Ovary (tissue), 7 donors: ENCODE measurements at regions not wholly inside any gene's neighbourhood (a gene's known extent, or its start where the extent isn't known, plus 50 kb on each side); places are given as distances from the start of the nearest gene placed in this dataset.

ENCODE experiments used
- DNase-seq, 5 donors: peaks; one replicate each; pipeline ENCODE4 v3.0.0-alpha.2; 2019 to 2020
- H3K27ac ChIP-seq, 2 donors: fragments of 200-600 bp; one replicate each; pipeline versions ENCODE4 v1.5.1 to v1.8.0; 2019 to 2022
- H3K27me3 ChIP-seq: fragments of 200-600 bp; one replicate; pipeline ENCODE4 v1.8.0; 2022
- H3K36me3 ChIP-seq: fragments of 200-600 bp; sonication (generic); one replicate; pipeline ENCODE4 v1.5.1; 2019
- H3K4me1 ChIP-seq: one replicate; pipeline ENCODE4 v1.8.1; 2013; ENCODE audit warnings: mild to moderate bottlenecking, moderate library complexity; ENCODE audit not compliant: insufficient read depth
- H3K4me3 ChIP-seq: fragments of 200-600 bp; sonication (generic); one replicate; pipeline ENCODE4 v1.5.1; 2017
- H3K9me3 ChIP-seq, 2 donors: fragments of 200-600 bp in 1 of 2; sonication (generic) in 1 of 2; one replicate each; pipeline versions ENCODE4 v1.5.1 to v1.8.1; 2013 to 2019; ENCODE audit warnings: mild to moderate bottlenecking in 1 of 2, moderate library complexity in 1 of 2
- CTCF ChIP-seq, 3 donors: fragments of 450-650 bp in 2 of 3; fragments of 200-600 bp in 1 of 3; IDR thresholded peaks; one replicate each; pipeline versions ENCODE4 v1.5.1 to v1.8.0; 2016 to 2022; ENCODE audit warnings: antibody characterized with exemption in 3 of 3, mild to moderate bottlenecking in 1 of 3
- EP300 ChIP-seq: sonication (generic); formaldehyde crosslinking; IDR thresholded peaks from one replicate; pipeline ENCODE4 v1.6.1; 2017; ENCODE audit warnings: antibody characterized with exemption
- POLR2A ChIP-seq: fragments of 450-650 bp; IDR thresholded peaks from one replicate; pipeline ENCODE4 v1.6.1; 2017; ENCODE audit warnings: antibody characterized with exemption, mild to moderate bottlenecking, moderate library complexity
- WGBS, 3 donors: extraction: QIAGEN DNeasy Blood & Tissue Kit in 1 of 3; methylation state at CpG; one replicate each; pipeline versions ENCODE4 v1.1.5 to v1.1.7; 2013 to 2017; 5-methylcytosine and 5-hydroxymethylcytosine counted together
- intact Hi-C, 4 donors: fragments of 100-400 bp; cut with DNase I; formaldehyde crosslinking; loops; one replicate each; pipeline versions ENCODE4 v1.11.0 to v1.15.1; 2022 to 2023
- donor health status: DM: no; HTN: no; CAD: no; lungs with moderate emphysema.
- donor health status: DM: no; HTN: no; CAD: no.
- donor health status: Bipolar disorder and iron deficiency.
- donor health status: DM: no; HTN: no; CAD: no.
- donor health status: DM: yes; HTN: yes; CAD: no.

- no peak for DNase-seq
- no peaks in the 10 kb centered on the region for H3K4me1 ChIP-seq
- intact Hi-C loops: no loop called here
- no peaks in the 10 kb centered on the region for H3K27me3 ChIP-seq
- no peak overlapping the region for H3K27ac ChIP-seq
- no peaks in the 10 kb centered on the region for H3K9me3 ChIP-seq
- H3K4me3 ChIP-seq: no peak overlapping the region
- WGBS, 3 donors: 87 to 94% (median 89%) methylated on average over 4 of the region's 4 CpGs
- TF ChIP-seq EP300: no peak
- no peak for TF ChIP-seq POLR2A
- no peak for TF ChIP-seq CTCF (IDR thresholded peaks at IDR 0.05)
- H3K36me3 ChIP-seq: no peaks in the 10 kb centered on the region
Observed at GRCh38 chr6:23420659-23421350, 705.2 kb upstream of the NRSN1 start.

- 93 to 98% (median 94%) methylated on average over 3 of the region's 3 CpGs for WGBS, 3 donors
Observed at GRCh38 chr6:23424584-23424983, 701.4 kb upstream of the NRSN1 start.

GRCh38 chr6:23435126-23435525, 690.9 kb upstream of the NRSN1 start:
- H3K4me3 ChIP-seq: no peak overlapping the region
- no peaks in the 10 kb centered on the region for H3K27me3 ChIP-seq
- no peak for TF ChIP-seq CTCF (IDR thresholded peaks at IDR 0.05)
- TF ChIP-seq POLR2A: no peak
- no peak for TF ChIP-seq EP300
- H3K27ac ChIP-seq: no peak overlapping the region
- intact Hi-C loops: no loop called here
- 46 to 60% (median 51%) methylated on average over 2 of the region's 2 CpGs for WGBS, 3 donors
- H3K36me3 ChIP-seq: no peaks in the 10 kb centered on the region
- H3K4me1 ChIP-seq: no peaks in the 10 kb centered on the region
- no peak for DNase-seq
- no peaks in the 10 kb centered on the region for H3K9me3 ChIP-seq

More at GRCh38 chr6:23424584-23424983, 701.4 kb upstream of the NRSN1 start:
- no peak overlapping the region for H3K4me3 ChIP-seq
- no peaks in the 10 kb centered on the region for H3K27me3 ChIP-seq
- H3K36me3 ChIP-seq: no peaks in the 10 kb centered on the region
- no peak for TF ChIP-seq CTCF (IDR thresholded peaks at IDR 0.05)
- TF ChIP-seq POLR2A: no peak
- TF ChIP-seq EP300: no peak
- H3K9me3 ChIP-seq: no peaks in the 10 kb centered on the region
- no peak overlapping the region for H3K27ac ChIP-seq
- no peaks in the 10 kb centered on the region for H3K4me1 ChIP-seq
- DNase-seq: no peak
- intact Hi-C loops: no loop called here

GRCh38 chr6:23435798-23436197, 690.2 kb upstream of the NRSN1 start:
- 88 to 95% (median 93%) methylated on average over 1 of the region's 1 CpG for WGBS, 3 donors
- Histone ChIP-seq H3K27me3 (no peaks in the 10 kb centered on the region), H3K4me3 (no peak overlapping the region), H3K36me3 (no peaks in the 10 kb centered on the region), H3K9me3 (no peaks in the 10 kb centered on the region), H3K27ac (no peak overlapping the region), H3K4me1 (no peaks in the 10 kb centered on the region)
- no peak for DNase-seq
- intact Hi-C loops: no loop called here
- TF ChIP-seq CTCF (IDR thresholded peaks at IDR 0.05): no peak
- no peak for TF ChIP-seq POLR2A
- TF ChIP-seq EP300: no peak
